WI38 (cell line): ENCODE measurements at regions not wholly inside any gene's neighbourhood (a gene's known extent, or its start where the extent isn't known, plus 50 kb on each side); places are given as distances from the start of the nearest gene placed in this dataset.

Experiments used
- H3K4me3 ChIP-seq: 2 replicates; pipeline ENCODE4 v1.5.1; 2011; ENCODE audit warnings: low read depth, mild to moderate bottlenecking, control low read depth, low read length
- CTCF ChIP-seq: IDR thresholded peaks from 2 replicates; pipeline ENCODE4 v1.5.1; 2012; ENCODE audit warnings: low read depth, mild to moderate bottlenecking, control low read depth, low read length

- no peak for TF ChIP-seq CTCF
- no peak overlapping the region for H3K4me3 ChIP-seq
These were observed 473.5 kb downstream of the RIT2 start for GRCh38 chr18:42641996-42642395.

- TF ChIP-seq CTCF, result no peak
- no peak overlapping the region for H3K4me3 ChIP-seq
These were observed 470.8 kb downstream of the RIT2 start for GRCh38 chr18:42644729-42645131.

GRCh38 chr18:42649331-42650035, 466.0 kb downstream of the RIT2 start:
- no peak for TF ChIP-seq CTCF
- H3K4me3 ChIP-seq, result no peak overlapping the region

GRCh38 chr18:42654556-42654955, 460.9 kb downstream of the RIT2 start:
- no peak for TF ChIP-seq CTCF
- no peak overlapping the region for H3K4me3 ChIP-seq

- no peak overlapping the region for H3K4me3 ChIP-seq
These were observed 457.9 kb downstream of the RIT2 start for GRCh38 chr18:42657551-42657950.

GRCh38 chr18:42658171-42658570, 457.3 kb downstream of the RIT2 start:
- H3K4me3 ChIP-seq, result no peak overlapping the region
- TF ChIP-seq CTCF, result no peak

More at GRCh38 chr18:42657551-42657950, 457.9 kb downstream of the RIT2 start:
- TF ChIP-seq CTCF, result no peak

- no peak for TF ChIP-seq CTCF
- no peak overlapping the region for H3K4me3 ChIP-seq
These were observed 456.3 kb downstream of the RIT2 start for GRCh38 chr18:42659187-42659586.
